IMR-90 (cell line): ENCODE measurements at regions not wholly inside any gene's neighbourhood (a gene's known extent, or its start where the extent isn't known, plus 50 kb on each side); places are given as distances from the start of the nearest gene placed in this dataset.

ENCODE experiments used
- ATAC-seq: fragments of 200-7000 bp; cut with Tn5 transposase; 2 replicates; pipeline ENCODE4 v1.9.1; 2020; ENCODE audit warnings: low read depth, mild to moderate bottlenecking, moderate library complexity
- BruUV-seq: library from RNA; stranded (reverse); fragments of 400-500 nt; replicated peaks from 2 replicates; lab custom pipeline; 2021; lab: Mats Ljungman, UMichigan
- CTCF ChIA-PET: fragments of 300-600 bp; formaldehyde crosslinking; extraction: SDS; loops from one replicate; lab custom pipeline; 2021; ENCODE audit warnings: antibody characterized with exemption; lab: Yijun Ruan, JAX
- POLR2A ChIA-PET: fragments of 300-600 bp; sonication (Branson Sonifier 250); formaldehyde crosslinking; loops from one replicate; lab custom pipeline; 2022; ENCODE audit warnings: antibody characterized with exemption; ENCODE audit not compliant: unreplicated experiment; lab: Charles Lee
- DNase-seq: peaks from one replicate; pipeline ENCODE4 v3.0.0; 2013
- H2AFZ ChIP-seq: replicated peaks from 2 replicates; pipeline ENCODE3; 2013; ENCODE audit warnings: low read length, mild to moderate bottlenecking; ENCODE audit not compliant: poor library complexity
- H2AK5ac ChIP-seq: 2 replicates; pipeline ENCODE4 v1.6.1; 2013; ENCODE audit warnings: low read depth, low read length, inconsistent platforms
- H2AK9ac ChIP-seq: replicated peaks from 2 replicates; pipeline ENCODE3; 2013; ENCODE audit warnings: mild to moderate bottlenecking, low read depth, low read length, moderate library complexity; ENCODE audit not compliant: poor library complexity
- H2BK120ac ChIP-seq: 2 replicates; pipeline ENCODE4 v1.6.1; 2013; ENCODE audit warnings: low read depth, low read length, inconsistent platforms
- H2BK15ac ChIP-seq: 3 replicates; pipeline ENCODE4 v1.6.1; 2013; ENCODE audit warnings: low read depth, low read length, inconsistent platforms
- H2BK20ac ChIP-seq: 2 replicates; pipeline ENCODE4 v1.6.1; 2013; ENCODE audit warnings: low read depth, mild to moderate bottlenecking, inconsistent platforms, low read length, moderate library complexity
- H2BK5ac ChIP-seq: 2 replicates; pipeline ENCODE4 v1.6.1; 2013; ENCODE audit warnings: mild to moderate bottlenecking, low read depth, low read length, inconsistent platforms; ENCODE audit not compliant: poor library complexity, severe bottlenecking
- H3K14ac ChIP-seq: replicated peaks from 2 replicates; pipeline ENCODE4 v1.6.1; 2013; ENCODE audit warnings: low read depth, low read length, inconsistent platforms
- H3K18ac ChIP-seq: 2 replicates; pipeline ENCODE4 v1.6.1; 2013; ENCODE audit warnings: low read depth, low read length, control low read depth
- H3K23ac ChIP-seq: 2 replicates; pipeline ENCODE4 v1.6.1; 2013; ENCODE audit warnings: low read depth, low read length, inconsistent platforms
- H3K27ac ChIP-seq: 2 replicates; pipeline ENCODE4 v1.5.1; 2013; ENCODE audit warnings: mild to moderate bottlenecking, control low read depth, low read length; ENCODE audit not compliant: insufficient read depth
- H3K27me3 ChIP-seq: 2 replicates; pipeline ENCODE4 v1.6.1; 2013; ENCODE audit warnings: low read length; ENCODE audit not compliant: control insufficient read depth, insufficient read depth
- H3K36me3 ChIP-seq: 2 replicates; pipeline ENCODE4 v1.6.1; 2013; ENCODE audit warnings: low read length, mixed read lengths; ENCODE audit not compliant: control insufficient read depth, insufficient read depth
- H3K4ac ChIP-seq: 2 replicates; pipeline ENCODE4 v1.6.1; 2013; ENCODE audit warnings: low read depth, low read length, inconsistent platforms
- H3K4me1 ChIP-seq: 2 replicates; pipeline ENCODE4 v1.6.1; 2013; ENCODE audit warnings: low read length, mixed read lengths; ENCODE audit not compliant: control insufficient read depth, insufficient read depth
- H3K4me2 ChIP-seq: 2 replicates; pipeline ENCODE4 v1.6.1; 2013; ENCODE audit warnings: low read depth, mild to moderate bottlenecking, control low read depth, low read length, moderate library complexity
- H3K4me3 ChIP-seq: 2 replicates; pipeline ENCODE4 v1.5.1; 2013; ENCODE audit warnings: low read depth, mild to moderate bottlenecking, control low read depth, low read length, moderate library complexity; ENCODE audit not compliant: insufficient read depth
- H3K56ac ChIP-seq: 2 replicates; pipeline ENCODE4 v1.6.1; 2013; ENCODE audit warnings: low read length, inconsistent platforms; ENCODE audit not compliant: insufficient read depth; ENCODE audit errors: extremely low read depth
- H3K79me1 ChIP-seq, 2 experiments: 2 replicates each; pipeline ENCODE4 v1.6.1; 2013; ENCODE audit warnings: low read length in 2 of 2, inconsistent platforms in 1 of 2, low read depth in 1 of 2
- H3K9ac ChIP-seq: 2 replicates; pipeline ENCODE4 v1.6.1; 2013; ENCODE audit warnings: low read depth, low read length, control low read depth
- H3K9me1 ChIP-seq: 2 replicates; pipeline ENCODE4 v1.6.1; 2013; ENCODE audit warnings: low read length, inconsistent platforms; ENCODE audit not compliant: insufficient read depth
- H3K9me3 ChIP-seq: 2 replicates; pipeline ENCODE4 v1.6.1; 2013; ENCODE audit warnings: low read length; ENCODE audit not compliant: control insufficient read depth, insufficient read depth
- H4K20me1 ChIP-seq: 2 replicates; pipeline ENCODE4 v1.6.1; 2013; ENCODE audit warnings: low read length, inconsistent platforms; ENCODE audit not compliant: insufficient read depth
- H4K5ac ChIP-seq: 2 replicates; pipeline ENCODE4 v1.6.1; 2013; ENCODE audit warnings: mild to moderate bottlenecking, low read depth, low read length, control low read depth
- H4K8ac ChIP-seq, 2 experiments: 2 replicates each; pipeline ENCODE4 v1.6.1; 2013; ENCODE audit warnings: low read depth in 2 of 2, low read length in 2 of 2, control low read depth in 1 of 2, inconsistent platforms in 1 of 2
- H4K91ac ChIP-seq: 2 replicates; pipeline ENCODE4 v1.6.1; 2013; ENCODE audit warnings: low read depth, low read length, inconsistent platforms; ENCODE audit not compliant: insufficient read depth
- BHLHE40 ChIP-seq: fragments of 150-350 bp; IDR thresholded peaks from 2 replicates; pipeline ENCODE4 v1.6.1; 2016; ENCODE audit warnings: mild to moderate bottlenecking, low read depth, low read length
- CEBPB ChIP-seq: IDR thresholded peaks from 2 replicates; pipeline ENCODE4 v1.6.1; 2012; ENCODE audit warnings: low read depth, low read length, improper control_type of control experiment
- CHD1 ChIP-seq: IDR thresholded peaks from 2 replicates; pipeline ENCODE4 v1.6.1; 2012; ENCODE audit warnings: low read depth, low read length, improper control_type of control experiment
- MAFK ChIP-seq: IDR thresholded peaks from 2 replicates; pipeline ENCODE4 v1.6.1; 2012; ENCODE audit warnings: low read depth, low read length, improper control_type of control experiment
- MAZ ChIP-seq: IDR thresholded peaks from 2 replicates; pipeline ENCODE4 v1.6.1; 2012; ENCODE audit warnings: low read depth, mild to moderate bottlenecking, low read length, improper control_type of control experiment, moderate library complexity, borderline replicate concordance
- POLR2A ChIP-seq: IDR thresholded peaks from 2 replicates; pipeline ENCODE4 v1.6.1; 2012; ENCODE audit warnings: mild to moderate bottlenecking, low read depth, low read length
- RAD21 ChIP-seq: IDR thresholded peaks from 2 replicates; pipeline ENCODE4 v1.6.1; 2012; ENCODE audit warnings: low read length, improper control_type of control experiment
- RCOR1 ChIP-seq: IDR thresholded peaks from 2 replicates; pipeline ENCODE4 v1.6.1; 2012; ENCODE audit warnings: mild to moderate bottlenecking, low read length, improper control_type of control experiment; ENCODE audit not compliant: insufficient replicate concordance
- RFX5 ChIP-seq: IDR thresholded peaks from 2 replicates; pipeline ENCODE4 v1.8.0; 2012; ENCODE audit warnings: low read depth, mild to moderate bottlenecking, low read length, moderate library complexity
- SMC3 ChIP-seq: fragments of 150-350 bp; IDR thresholded peaks from 2 replicates; pipeline ENCODE4 v1.6.1; 2016; ENCODE audit warnings: low read depth, mild to moderate bottlenecking, antibody characterized with exemption, low read length, moderate library complexity
- WGBS, 2 experiments: methylation state at CpG; one replicate each; pipeline versions ENCODE4 v1.1.5 to v1.1.7; 2013; ENCODE audit warnings: missing lambda C conversion rate in 2 of 2; ENCODE audit not compliant: insufficient read length in 1 of 2; ENCODE audit errors: extremely low coverage in 2 of 2; 5-methylcytosine and 5-hydroxymethylcytosine counted together
- dilution Hi-C: fragments of 300-500 bp; cut with HindIII; formaldehyde crosslinking; loops from one replicate; pipeline ENCODE4 v1.14.3; 2018; ENCODE audit warnings: low sequenced_read_pairs; ENCODE audit not compliant: unreplicated experiment
- in situ Hi-C: fragments of 300-500 bp; cut with MboI; formaldehyde crosslinking; loops from 3 replicates; pipeline ENCODE4 v1.14.3; 2019; ENCODE audit warnings: low sequenced_read_pairs, inconsistent platforms, mixed read lengths
- intact Hi-C: fragments of 100-400 bp; cut with micrococcal nuclease; formaldehyde crosslinking; loops from 2 replicates; pipeline ENCODE4 v1.10.0; 2022
- TF ChIP-seq, protein P1 (sequence below): fragments of 150-350 bp; IDR thresholded peaks from 2 replicates; pipeline ENCODE4 v1.6.1; 2017; ENCODE audit warnings: mild to moderate bottlenecking, antibody characterized with exemption, low read length, low read depth

DNA sequence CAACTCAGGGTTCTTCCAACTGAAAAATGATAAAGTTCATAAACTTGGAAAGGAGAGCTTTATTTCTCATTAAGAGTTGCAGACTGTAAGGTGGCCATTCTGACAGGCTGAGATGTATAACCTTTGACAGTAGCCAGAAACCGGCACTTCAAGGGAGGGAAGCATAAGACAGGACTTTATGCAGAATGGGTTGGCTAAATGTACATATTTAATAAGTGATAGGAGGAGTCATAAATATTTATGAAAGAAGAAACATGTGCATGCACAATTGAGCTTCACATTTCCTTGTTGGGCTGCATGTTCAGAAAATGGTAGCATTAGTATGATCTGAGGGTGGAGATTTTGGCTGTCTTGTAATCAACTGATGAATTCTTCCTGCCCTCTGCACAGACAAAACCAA lies 57.1 kb upstream of the ICA1 start:
- intact Hi-C loops (no loop called here), dilution Hi-C loops (no loop called here), in situ Hi-C loops (no loop called here)
- Histone ChIP-seq H3K4me3 (no peak overlapping the region), H3K79me1 (no peaks in the 10 kb centered on the region), H2AK5ac (no peak overlapping the region), H2AK9ac (no peak overlapping the region), H3K9me1 (no peaks in the 10 kb centered on the region), H4K5ac (no peak overlapping the region), H3K4me1 (no peaks in the 10 kb centered on the region), H3K27me3 (no peaks in the 10 kb centered on the region), H3K14ac (no peak overlapping the region), H3K4me2 (no peak overlapping the region), H4K8ac (no peak overlapping the region), H3K27ac (no peak overlapping the region), H2BK20ac (no peak overlapping the region), H3K4ac (no peak overlapping the region), H2BK120ac (no peak overlapping the region), H2AFZ (no peak overlapping the region), H3K23ac (no peak overlapping the region), H3K56ac (no peak overlapping the region), H3K9me3 (peaks cover 24% of the 10 kb centered on the region), H3K9ac (no peak overlapping the region), H3K18ac (no peak overlapping the region), H3K36me3 (no peaks in the 10 kb centered on the region), H4K91ac (no peak overlapping the region), H2BK5ac (no peak overlapping the region), H4K20me1 (no peaks in the 10 kb centered on the region), H2BK15ac (no peak overlapping the region)
- ChIA-PET POLR2A (no interaction called here), CTCF (no interaction called here)
- ATAC-seq (no peak), DNase-seq (no peak)
- no TSS peak for BruUV-seq
- TF ChIP-seq RFX5 = no peak
- TF ChIP-seq RAD21 = no peak
- TF ChIP-seq BHLHE40 = no peak
- TF ChIP-seq POLR2A = no peak
- no peak for TF ChIP-seq MAZ
- no peak for TF ChIP-seq CEBPB
- TF ChIP-seq, protein P1, sequence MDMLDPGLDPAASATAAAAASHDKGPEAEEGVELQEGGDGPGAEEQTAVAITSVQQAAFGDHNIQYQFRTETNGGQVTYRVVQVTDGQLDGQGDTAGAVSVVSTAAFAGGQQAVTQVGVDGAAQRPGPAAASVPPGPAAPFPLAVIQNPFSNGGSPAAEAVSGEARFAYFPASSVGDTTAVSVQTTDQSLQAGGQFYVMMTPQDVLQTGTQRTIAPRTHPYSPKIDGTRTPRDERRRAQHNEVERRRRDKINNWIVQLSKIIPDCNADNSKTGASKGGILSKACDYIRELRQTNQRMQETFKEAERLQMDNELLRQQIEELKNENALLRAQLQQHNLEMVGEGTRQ = no peak
- TF ChIP-seq RCOR1 = no peak
- TF ChIP-seq MAFK = no peak
- no peak for TF ChIP-seq CHD1
- TF ChIP-seq SMC3 = no peak
- 40% methylated on average over 1 of the region's 1 CpG; no CpG with 5 or more reads in 1 of the 2 experiments for WGBS, 2 experiments
